DMS 273 (cell line): ENCODE measurements at regions not wholly inside any gene's neighbourhood (a gene's known extent, or its start where the extent isn't known, plus 50 kb on each side); places are given as distances from the start of the nearest gene placed in this dataset.

Experiments
- DNase-seq: peaks from one replicate; lab custom pipeline; 2025; ENCODE audit not compliant: unreplicated experiment; lab: John Stamatoyannopoulos, UW

DNA sequence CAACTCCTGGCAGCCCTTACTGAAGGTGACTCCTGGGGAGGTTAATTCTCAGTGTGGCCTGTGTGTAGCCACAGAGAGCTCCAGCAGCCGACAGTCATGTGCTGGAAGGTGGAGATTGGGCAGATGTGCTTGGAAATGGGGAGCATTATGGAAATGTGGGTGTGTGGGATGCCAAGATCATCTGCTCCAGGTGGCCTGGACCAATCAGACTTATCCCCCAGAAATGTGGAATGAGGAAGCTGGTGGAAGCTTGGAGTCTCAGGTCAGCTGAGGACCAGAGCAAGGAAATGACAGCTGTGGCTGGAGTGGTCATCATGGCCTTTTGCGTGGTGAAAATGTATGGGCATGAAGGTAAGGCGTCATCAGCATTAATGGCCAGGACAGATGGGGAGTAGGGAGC is 234.0 kb downstream of the MIAT start:
- no peak for DNase-seq

GRCh38 chr22:26892166-26893041 is 235.0 kb downstream of the MIAT start:
- peak; percentile 70 for DNase-seq

DNA sequence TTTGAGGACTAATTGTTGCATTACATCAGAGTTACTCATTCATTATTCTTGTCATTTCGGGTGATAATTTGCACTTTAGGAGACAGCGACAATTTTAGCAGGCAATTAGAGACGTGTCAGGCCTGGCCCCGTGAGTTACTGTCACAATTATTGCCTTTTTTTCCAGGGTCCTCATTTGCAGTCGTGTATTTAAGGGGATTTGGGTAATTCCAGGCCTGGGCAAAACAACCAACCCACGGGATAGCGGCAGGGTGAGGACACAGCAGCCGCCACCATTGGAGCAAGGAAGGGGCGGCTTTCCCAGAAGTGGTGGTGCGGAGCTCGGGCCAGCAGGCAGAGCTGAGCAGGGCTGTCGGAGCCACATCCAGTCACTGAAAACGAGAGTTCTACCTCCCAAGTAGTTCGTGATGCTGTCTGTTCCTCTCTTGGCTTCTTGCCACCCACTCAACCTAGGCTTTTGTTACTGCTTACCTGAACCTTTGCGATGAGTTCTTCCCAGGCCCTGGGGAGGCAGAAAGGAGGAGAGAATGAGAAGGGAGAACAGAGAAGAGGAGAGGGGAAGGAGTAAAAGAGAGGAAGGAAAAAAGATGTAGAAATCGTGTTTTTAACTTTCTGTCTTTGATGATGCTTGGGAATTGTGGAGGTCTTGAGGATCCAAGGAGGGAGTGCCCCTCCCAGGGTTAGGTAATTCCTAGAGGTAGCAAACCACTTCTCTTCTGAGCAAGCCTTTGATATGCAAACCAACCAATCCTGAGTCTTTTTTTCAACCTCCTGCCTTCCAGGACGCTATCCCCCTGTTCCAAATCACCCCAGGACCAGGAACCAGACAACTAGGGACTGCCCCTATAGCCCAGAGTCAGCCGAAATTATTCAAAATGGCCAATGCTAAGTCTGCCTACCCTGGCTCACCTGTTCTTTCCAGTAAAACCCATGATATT is 236.1 kb downstream of the MIAT start:
- no peak for DNase-seq

- DNase-seq: no peak
Measured at GRCh38 chr22:26894362-26894761, 237.0 kb downstream of the MIAT start.

DNA sequence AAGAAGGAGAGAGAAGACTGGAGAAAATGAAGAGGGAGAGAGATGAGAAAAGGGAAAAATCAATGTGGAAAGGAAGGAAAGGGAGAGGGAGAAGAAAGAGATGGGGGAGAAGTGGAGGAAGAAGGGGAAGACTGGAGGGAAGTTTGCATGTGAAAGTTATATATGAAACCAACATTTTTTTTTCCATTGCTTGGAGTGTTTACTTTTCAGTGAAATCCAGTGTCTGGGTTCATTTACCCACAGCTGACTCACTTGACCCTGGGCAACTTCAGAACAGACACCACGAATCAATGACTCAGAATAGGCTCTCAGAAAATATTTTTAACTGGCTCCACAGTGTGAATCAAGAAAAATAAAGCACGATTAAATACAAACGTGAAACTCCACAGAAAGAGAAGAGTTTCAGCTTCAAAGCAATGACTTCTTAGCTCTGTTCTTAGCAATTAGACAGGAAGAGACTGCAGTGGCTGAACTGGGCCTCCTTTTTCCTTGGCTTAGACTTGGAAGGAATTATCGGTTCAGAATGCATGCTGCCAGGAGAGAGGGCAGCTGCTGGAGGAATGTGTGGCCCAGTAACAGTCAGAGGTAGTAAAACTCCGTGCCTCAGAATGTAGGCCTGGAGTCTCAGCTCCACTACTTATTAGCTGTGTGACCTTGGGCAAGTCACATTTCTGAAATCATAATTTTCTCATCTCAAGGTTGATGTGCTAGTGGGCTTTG is 237.5 kb downstream of the MIAT start:
- DNase-seq: no peak

- no peak for DNase-seq
Measured at GRCh38 chr22:26897384-26897783, 240.0 kb downstream of the MIAT start.

DNA sequence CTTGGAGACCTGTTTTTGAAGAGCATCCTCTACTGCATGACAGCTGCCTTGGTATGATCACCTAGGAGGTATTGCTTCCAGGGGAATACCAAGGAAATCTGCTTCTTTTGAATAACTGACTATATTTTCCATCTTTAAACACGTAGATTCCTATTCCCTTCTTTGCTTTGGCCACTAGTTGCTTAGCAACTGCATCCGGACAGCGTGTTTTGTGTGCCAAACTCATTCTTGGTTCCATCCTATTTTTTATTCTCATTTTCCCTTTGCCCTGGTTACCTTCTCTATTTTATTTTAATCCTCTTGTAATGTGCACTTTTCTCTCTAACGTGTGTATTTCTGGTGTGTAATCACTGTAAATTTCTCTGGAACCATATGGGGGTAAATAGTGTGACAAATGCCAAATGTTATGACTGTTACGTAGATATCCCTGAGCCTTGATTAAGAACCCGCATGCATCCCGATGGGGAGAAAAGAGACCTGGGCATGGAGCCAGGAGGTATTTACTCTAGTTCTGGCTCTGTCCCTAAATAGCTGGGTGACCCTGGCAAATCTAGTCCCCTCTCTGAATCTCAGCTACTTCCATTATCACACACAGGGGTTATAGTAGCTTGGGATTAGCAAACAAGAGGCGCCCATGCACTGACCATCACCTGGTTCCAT is 241.7 kb downstream of the MIAT start:
- DNase-seq: no peak

DNA sequence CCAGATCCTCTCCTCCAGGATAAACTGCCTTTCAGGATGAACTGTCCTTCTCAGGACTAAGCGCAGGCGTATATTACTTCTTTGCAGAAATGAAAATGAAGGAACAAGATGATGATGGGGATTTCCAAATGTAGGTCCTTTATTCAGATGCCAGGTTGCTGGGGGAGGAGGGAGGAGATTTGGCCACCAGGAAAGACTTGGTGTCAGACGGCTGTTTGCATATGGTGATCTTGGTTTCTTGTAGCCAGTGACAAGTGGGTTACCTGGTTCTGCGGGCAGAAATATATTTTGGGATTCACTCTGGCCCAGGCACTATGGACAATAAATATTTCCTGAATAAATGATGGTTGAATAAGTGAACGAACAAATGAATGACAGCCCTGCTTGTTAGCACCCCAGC is 243.4 kb downstream of the MIAT start:
- DNase-seq: no peak

DNA sequence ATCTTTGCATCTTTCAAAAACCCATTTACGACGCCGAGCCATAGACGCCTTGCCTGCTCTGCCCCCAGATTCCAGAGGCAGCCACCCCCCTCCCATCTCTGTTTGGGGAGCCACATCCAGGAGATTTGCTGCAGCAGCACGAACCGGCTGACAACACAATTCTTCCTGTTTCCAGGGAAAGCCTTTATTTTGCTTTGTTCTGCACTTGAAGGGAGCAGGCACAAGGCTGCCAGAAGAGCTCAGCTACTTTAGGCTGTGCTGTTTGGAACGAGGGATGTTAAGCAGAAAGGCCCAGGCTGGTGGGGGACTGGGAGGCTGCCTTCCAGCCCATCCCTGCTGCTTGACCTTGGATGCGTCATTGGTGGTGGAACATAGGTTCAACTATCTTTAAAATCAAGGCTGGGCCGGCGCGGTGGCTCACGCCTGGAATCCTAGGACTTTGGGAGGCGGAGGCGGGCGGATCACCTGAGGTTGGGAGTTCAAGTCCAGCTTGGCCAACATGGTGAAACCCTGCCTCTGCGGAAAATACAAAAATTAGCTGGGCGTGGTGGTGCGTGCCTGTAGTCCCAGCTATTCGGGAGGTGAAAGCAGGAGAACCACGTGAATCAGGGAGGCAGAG is 243.9 kb downstream of the MIAT start:
- no peak for DNase-seq

GRCh38 chr22:26902401-26903029 is 245.1 kb downstream of the MIAT start:
- DNase-seq: no peak

- DNase-seq: peak; percentile 38
Measured at GRCh38 chr22:26903030-26903856, 245.9 kb downstream of the MIAT start.

- DNase-seq: no peak
Measured at GRCh38 chr22:26904483-26904882, 247.1 kb downstream of the MIAT start.

- DNase-seq: no peak
Measured at GRCh38 chr22:26905076-26905475, 247.7 kb downstream of the MIAT start.

GRCh38 chr22:26905640-26906039 is 248.3 kb downstream of the MIAT start:
- no peak for DNase-seq

- DNase-seq: no peak
Measured at GRCh38 chr22:26906464-26906863, 249.1 kb downstream of the MIAT start.

DNA sequence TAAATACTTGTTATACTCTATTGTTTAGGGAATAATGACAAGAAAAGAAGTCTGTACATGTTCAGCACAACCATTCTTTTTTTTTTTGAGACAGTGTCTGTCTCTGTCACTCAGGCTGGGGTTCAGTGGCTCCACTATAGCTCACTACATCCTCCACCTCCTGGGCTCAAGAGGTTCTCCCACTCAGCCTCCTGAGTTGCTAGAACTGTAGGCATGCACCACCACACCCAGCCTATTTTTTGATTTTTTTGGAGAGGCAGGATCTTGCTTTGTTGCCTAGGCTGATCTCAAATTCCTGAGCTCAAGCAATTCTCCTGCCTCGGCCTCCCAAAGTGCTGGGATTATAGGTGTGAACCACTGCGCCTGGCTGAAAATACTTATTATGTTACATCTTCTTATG is 250.0 kb downstream of the MIAT start:
- no peak for DNase-seq

DNA sequence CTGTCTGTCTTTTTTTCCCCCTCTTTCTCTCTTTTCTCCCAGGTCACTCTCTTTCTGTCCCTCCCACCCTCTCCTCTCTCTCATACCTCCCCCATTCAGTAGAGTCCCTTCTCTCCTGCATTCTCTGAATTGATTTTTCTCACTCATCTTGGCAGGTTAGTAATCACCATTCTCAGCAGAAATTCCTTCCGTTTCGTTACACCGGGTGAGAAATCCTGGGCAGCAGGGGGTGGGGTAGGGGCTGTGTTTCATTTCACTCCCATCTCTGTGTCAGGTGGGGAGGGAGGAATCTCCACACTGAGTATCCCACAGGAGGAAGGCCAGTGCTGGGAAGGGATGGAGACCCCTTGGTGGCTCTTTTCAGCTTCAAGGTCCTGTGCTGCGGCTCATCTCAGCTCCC is 253.5 kb downstream of the MIAT start:
- no peak for DNase-seq

- no peak for DNase-seq
Measured at GRCh38 chr22:26912655-26913345, 255.4 kb downstream of the MIAT start.
